Left lung (tissue), 4 donors: ENCODE measurements at regions not wholly inside any gene's neighbourhood (a gene's known extent, or its start where the extent isn't known, plus 50 kb on each side); places are given as distances from the start of the nearest gene placed in this dataset.

Experiments
- ATAC-seq: fragments of 200-7000 bp; cut with Tn5 transposase; one replicate; pipeline ENCODE4 v1.9.1; 2020; ENCODE audit warnings: moderate library complexity
- DNase-seq, 4 donors: peaks; one replicate each; pipeline ENCODE4 v3.0.0-alpha.2; 2013 to 2020
- H3K27ac ChIP-seq, 2 donors: fragments of 200-600 bp; sonication (generic) in 1 of 2; one replicate each; pipeline versions ENCODE4 v1.5.0 to v1.8.0; 2020 to 2021
- H3K27me3 ChIP-seq, 2 donors: fragments of 200-600 bp; sonication (generic) in 1 of 2; one replicate each; pipeline versions ENCODE4 v1.5.0 to v1.8.0; 2020 to 2021
- H3K36me3 ChIP-seq, 2 donors: fragments of 200-600 bp; sonication (generic) in 1 of 2; one replicate each; pipeline versions ENCODE4 v1.5.0 to v1.8.0; 2020 to 2021
- H3K4me1 ChIP-seq, 2 donors: fragments of 200-600 bp; one replicate each; pipeline ENCODE4 v1.8.0; 2021
- H3K4me3 ChIP-seq, 2 donors: fragments of 200-600 bp; sonication (generic) in 1 of 2; one replicate each; pipeline versions ENCODE4 v1.5.0 to v1.8.0; 2020 to 2021; ENCODE audit warnings: mild to moderate bottlenecking in 1 of 2
- H3K9me3 ChIP-seq, 2 donors: fragments of 200-600 bp; sonication (generic) in 1 of 2; one replicate each; pipeline versions ENCODE4 v1.5.0 to v1.8.0; 2020 to 2021
- CTCF ChIP-seq, 2 donors: fragments of 200-600 bp; sonication (generic) in 1 of 2; IDR thresholded peaks; one replicate each; pipeline versions ENCODE4 v1.5.0 to v1.8.0; 2021; ENCODE audit warnings: antibody characterized with exemption in 2 of 2
- intact Hi-C, 2 donors: fragments of 100-400 bp; cut with DNase I; formaldehyde crosslinking; loops; one replicate each; pipeline versions ENCODE4 v1.11.2 to v1.14.2; 2022
- donor health status: DM: no; HTN: yes; CAD: no.
- donor health status: DM: no; HTN: no; CAD: no.

- Histone ChIP-seq H3K4me1 (no peaks in the 10 kb centered on the region), H3K27me3 (no peaks in the 10 kb centered on the region), H3K27ac (no peak overlapping the region), H3K36me3 (no peaks in the 10 kb centered on the region), H3K9me3 (no peaks in the 10 kb centered on the region), H3K4me3 (no peak overlapping the region)
- intact Hi-C loops: no loop called here
- peak; percentile 48 for ATAC-seq
- DNase-seq: no peak
- no peak for TF ChIP-seq CTCF (IDR thresholded peaks at IDR 0.05)
Observed at GRCh38 chr2:235325151-235325550, 168.7 kb upstream of the AGAP1 start.

DNA sequence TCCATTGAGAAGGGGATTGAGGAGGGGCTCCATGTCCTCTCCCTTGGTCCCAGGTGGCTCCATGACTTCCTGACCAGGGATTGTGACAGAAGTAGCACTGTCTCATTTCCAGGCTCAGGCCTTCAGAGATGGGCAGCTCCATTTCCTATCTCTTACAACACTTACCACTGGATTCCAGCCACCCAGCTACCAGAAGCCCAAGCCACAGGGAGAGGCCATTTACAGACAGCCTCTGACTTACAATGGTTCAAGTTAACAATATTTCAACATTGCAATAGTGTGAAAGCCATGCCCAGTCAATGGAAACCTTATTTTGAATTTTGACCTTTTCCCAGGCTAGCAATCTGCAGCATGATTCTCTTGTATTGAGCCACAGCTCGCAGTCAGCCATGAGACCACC lies 164.9 kb upstream of the AGAP1 start:
- Histone ChIP-seq H3K27me3 (no peaks in the 10 kb centered on the region), H3K9me3 (no peaks in the 10 kb centered on the region), H3K4me3 (no peak overlapping the region), H3K36me3 (no peaks in the 10 kb centered on the region), H3K4me1 (no peaks in the 10 kb centered on the region), H3K27ac (no peak overlapping the region)
- ATAC-seq: no peak
- no peak for TF ChIP-seq CTCF (IDR thresholded peaks at IDR 0.05)
- intact Hi-C loops: no loop called here
- no peak for DNase-seq

DNA sequence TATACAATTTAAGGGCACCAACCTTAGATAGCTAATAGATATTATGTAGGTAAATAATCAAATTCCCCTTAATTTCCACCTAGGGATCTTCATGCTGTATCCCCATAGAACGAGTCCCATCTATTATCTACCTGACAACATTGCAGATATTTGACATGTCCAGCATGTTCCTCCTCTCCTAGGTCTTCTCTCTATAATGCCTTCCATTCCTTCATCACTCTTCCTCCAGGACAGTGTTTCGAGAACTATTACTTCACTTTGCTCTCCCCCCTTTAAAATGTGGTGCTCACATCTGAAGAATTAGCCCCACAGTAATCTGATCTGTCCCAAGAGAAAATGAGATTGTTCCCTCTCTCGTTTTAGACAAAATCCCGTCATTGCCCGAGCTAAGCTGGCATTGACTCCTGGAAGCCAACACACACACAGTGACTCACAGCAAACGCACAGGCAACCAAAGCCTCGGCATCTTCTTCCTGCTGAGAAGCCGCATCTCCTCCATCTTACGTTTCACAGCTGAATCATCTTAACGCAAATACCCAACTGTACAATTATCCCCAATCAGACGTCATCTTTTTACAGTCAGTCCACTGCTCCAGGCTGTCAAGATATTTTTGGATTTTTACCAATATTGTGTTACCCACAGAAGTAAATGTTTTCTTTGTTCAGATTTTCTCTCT lies 162.9 kb upstream of the AGAP1 start:
- no peak for TF ChIP-seq CTCF (IDR thresholded peaks at IDR 0.05)
- Histone ChIP-seq H3K27ac (no peak overlapping the region), H3K4me1 (no peaks in the 10 kb centered on the region), H3K9me3 (no peaks in the 10 kb centered on the region), H3K27me3 (no peaks in the 10 kb centered on the region), H3K4me3 (no peak overlapping the region), H3K36me3 (no peaks in the 10 kb centered on the region)
- intact Hi-C loops: no loop called here
- no peak for DNase-seq
- ATAC-seq: no peak

GRCh38 chr2:235332240-235332890 lies 161.5 kb upstream of the AGAP1 start:
- no peak for ATAC-seq
- no peak for DNase-seq
- no peak overlapping the region for H3K27ac ChIP-seq
- H3K27me3 ChIP-seq: no peaks in the 10 kb centered on the region
- H3K9me3 ChIP-seq: no peaks in the 10 kb centered on the region
- H3K4me3 ChIP-seq: no peak overlapping the region
- no peak for TF ChIP-seq CTCF (IDR thresholded peaks at IDR 0.05)
- intact Hi-C loops: no loop called here
- no peaks in the 10 kb centered on the region for H3K4me1 ChIP-seq
- H3K36me3 ChIP-seq: no peaks in the 10 kb centered on the region

DNA sequence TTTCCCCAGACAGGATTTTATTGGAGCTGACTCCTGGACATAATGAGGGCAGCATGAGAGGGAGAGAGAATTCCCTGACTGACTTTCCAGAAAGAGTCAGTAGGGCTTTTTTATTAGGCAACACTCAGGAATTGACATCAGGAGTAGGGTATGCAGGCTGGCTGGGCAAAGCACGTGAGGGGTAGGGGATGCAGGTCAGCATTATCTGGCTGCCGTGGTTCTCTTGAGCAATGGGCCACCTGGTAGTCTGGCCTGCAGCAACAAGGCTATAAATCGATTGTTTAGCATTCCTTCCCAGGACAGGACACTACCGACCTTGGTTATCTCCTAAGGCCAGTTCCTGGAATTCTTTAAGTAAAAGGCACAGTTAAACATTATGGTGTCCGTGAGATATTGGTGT lies 160.8 kb upstream of the AGAP1 start:
- TF ChIP-seq CTCF (IDR thresholded peaks at IDR 0.05): no peak
- Histone ChIP-seq H3K36me3 (no peaks in the 10 kb centered on the region), H3K4me1 (no peaks in the 10 kb centered on the region), H3K4me3 (no peak overlapping the region), H3K27ac (no peak overlapping the region), H3K9me3 (peaks cover 0 to under 1% of the 10 kb centered on the region in 2 donors), H3K27me3 (no peaks in the 10 kb centered on the region)
- intact Hi-C loops: no loop called here
- DNase-seq (no peak), ATAC-seq (no peak)
